ENCODE measurements at regions not wholly inside any gene's neighbourhood (a gene's known extent, or its start where the extent isn't known, plus 50 kb on each side); places are given as distances from the start of the nearest gene placed in this dataset.

DNA sequence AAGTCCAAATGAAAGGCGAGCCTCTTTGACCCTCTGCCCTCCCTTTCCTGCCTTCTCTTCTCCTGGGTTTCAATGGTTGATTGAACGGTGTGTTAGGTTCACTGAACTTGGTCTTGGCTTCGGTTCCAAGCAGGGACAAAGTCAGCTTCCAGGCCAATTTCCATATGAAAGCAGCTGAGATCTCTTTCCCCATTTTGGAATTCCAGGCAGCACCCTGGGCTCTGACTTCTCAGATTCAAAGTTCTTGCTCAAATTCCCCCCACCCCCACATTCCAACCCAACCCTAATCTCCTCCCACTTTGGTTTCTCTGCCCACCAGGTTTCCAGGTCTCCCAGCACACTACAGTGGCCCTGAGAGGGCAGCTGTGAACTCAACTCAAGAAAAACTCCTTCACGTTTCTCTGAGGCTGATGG lies 231.0 kb downstream of the INSIG2 start:
- DNase-seq (ENCODE audit: low spot score in 2 of 2, unreplicated experiment in 2 of 2) = no peak
- Mint-ChIP-seq H3K27me3 (ENCODE audit: low read depth) (no peaks in the 10 kb centered on the region), H3K36me3 (no peaks in the 10 kb centered on the region), H3K9me3 (no peaks in the 10 kb centered on the region), H3K4me3 (no peak overlapping the region), H3K4me1 (peaks cover 30% of the 10 kb centered on the region), H3K27ac (no peak overlapping the region)
- TF ChIP-seq CTCF (IDR thresholded peaks at IDR 0.05; ENCODE audit: unreplicated experiment) = no peak

DNA sequence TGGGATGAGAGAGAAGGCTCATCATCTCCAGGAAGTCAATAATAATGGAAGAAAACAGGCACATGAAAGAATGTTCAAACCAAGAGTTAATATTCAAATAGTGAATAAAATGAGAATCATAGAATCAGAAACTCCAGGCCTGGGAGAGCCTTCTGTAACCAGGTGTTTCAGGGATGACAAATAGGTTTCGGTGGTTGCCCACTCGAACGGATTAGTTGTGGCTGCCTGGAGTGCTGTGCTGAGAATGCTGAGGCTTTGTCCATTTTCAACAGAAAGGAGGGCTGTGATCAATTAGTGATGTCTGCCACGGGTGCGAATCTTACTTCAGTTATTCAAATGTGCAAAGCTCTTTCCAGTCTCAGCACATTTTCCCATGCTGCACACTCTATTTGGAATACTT lies 227.3 kb downstream of the INSIG2 start:
- Mint-ChIP-seq H3K27me3 (ENCODE audit: low read depth) (no peaks in the 10 kb centered on the region), H3K36me3 (no peaks in the 10 kb centered on the region), H3K27ac (no peak overlapping the region), H3K4me3 (no peak overlapping the region), H3K9me3 (no peaks in the 10 kb centered on the region), H3K4me1 (peaks cover 13% of the 10 kb centered on the region)
- DNase-seq (ENCODE audit: low spot score in 2 of 2, unreplicated experiment in 2 of 2) = no peak
- TF ChIP-seq CTCF (IDR thresholded peaks at IDR 0.05; ENCODE audit: unreplicated experiment) = no peak

- TF ChIP-seq CTCF (IDR thresholded peaks at IDR 0.05; ENCODE audit: unreplicated experiment) = no peak
- H3K4me3 Mint-ChIP-seq = no peak overlapping the region
- H3K27me3 Mint-ChIP-seq (ENCODE audit: low read depth) = no peaks in the 10 kb centered on the region
- H3K9me3 Mint-ChIP-seq = no peaks in the 10 kb centered on the region
- DNase-seq (ENCODE audit: low spot score in 2 of 2, unreplicated experiment in 2 of 2) = no peak
- H3K27ac Mint-ChIP-seq = no peak overlapping the region
- H3K36me3 Mint-ChIP-seq = no peaks in the 10 kb centered on the region
- H3K4me1 Mint-ChIP-seq = peaks cover 11% of the 10 kb centered on the region
Measured at GRCh38 chr2:118312969-118313756, 224.9 kb downstream of the INSIG2 start.

- Mint-ChIP-seq H3K36me3 (no peaks in the 10 kb centered on the region), H3K27me3 (ENCODE audit: low read depth) (no peaks in the 10 kb centered on the region), H3K4me1 (peaks cover 15% of the 10 kb centered on the region), H3K4me3 (peak overlapping the region; percentile 76), H3K27ac (peak overlapping the region; percentile 94), H3K9me3 (no peaks in the 10 kb centered on the region)
- no peak for TF ChIP-seq CTCF (IDR thresholded peaks at IDR 0.05; ENCODE audit: unreplicated experiment)
- DNase-seq (ENCODE audit: low spot score in 2 of 2, unreplicated experiment in 2 of 2) = no peak
Measured at GRCh38 chr2:118310681-118311429, 222.6 kb downstream of the INSIG2 start.

DNA sequence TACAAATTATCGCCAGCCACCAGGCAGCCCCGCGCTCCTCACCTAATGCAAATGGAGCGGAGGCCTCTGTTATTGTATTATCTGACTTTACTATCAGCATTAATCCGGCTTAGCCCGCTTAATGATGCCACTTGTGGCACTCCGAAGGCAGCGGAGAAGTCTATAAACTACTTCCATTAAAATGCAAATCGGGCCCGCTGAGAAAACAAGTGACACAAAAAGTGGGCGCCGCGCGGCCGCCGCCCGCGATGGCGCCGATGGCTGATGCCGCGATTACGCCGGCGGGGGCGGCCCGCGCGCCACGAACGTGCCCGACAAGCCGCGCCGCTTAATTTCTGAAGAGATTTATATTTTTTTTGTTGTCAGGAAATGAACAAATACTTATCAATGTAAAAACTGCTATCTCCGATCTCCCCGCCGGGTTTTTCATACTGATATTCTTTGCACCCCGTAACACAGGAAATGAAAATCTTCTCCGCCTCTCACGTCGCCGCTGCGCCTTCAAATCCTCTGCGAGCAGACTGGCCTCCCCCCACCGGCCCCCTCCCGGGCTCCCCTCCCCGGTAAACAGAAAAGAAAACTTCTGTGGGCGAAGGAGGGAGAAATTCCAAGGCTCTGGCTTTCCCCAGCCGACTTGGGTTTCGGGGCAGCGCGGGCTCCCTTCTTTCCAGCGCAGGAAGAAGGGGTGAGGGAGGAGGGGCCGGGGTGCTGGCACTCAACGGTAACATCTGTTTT lies 221.8 kb downstream of the INSIG2 start:
- peak in 1 of 2 experiments; percentile 57 for DNase-seq (ENCODE audit: low spot score in 2 of 2, unreplicated experiment in 2 of 2)
- H3K4me3 Mint-ChIP-seq = peak overlapping the region; percentile 76
- no peaks in the 10 kb centered on the region for H3K36me3 Mint-ChIP-seq
- no peaks in the 10 kb centered on the region for H3K27me3 Mint-ChIP-seq (ENCODE audit: low read depth)
- no peak for TF ChIP-seq CTCF (IDR thresholded peaks at IDR 0.05; ENCODE audit: unreplicated experiment)
- H3K27ac Mint-ChIP-seq = peak overlapping the region; percentile 94
- peaks cover 15% of the 10 kb centered on the region for H3K4me1 Mint-ChIP-seq
- H3K9me3 Mint-ChIP-seq = no peaks in the 10 kb centered on the region

All from mesothelial cell of epicardium (in vitro differentiated cells).